Osteoblast (primary cell): ENCODE measurements at regions not wholly inside any gene's neighbourhood (a gene's known extent, or its start where the extent isn't known, plus 50 kb on each side); places are given as distances from the start of the nearest gene placed in this dataset.

Experiments
- DNase-seq: peaks from one replicate; pipeline ENCODE4 v3.0.0; 2011; ENCODE audit warnings: low spot score, mixed read lengths; ENCODE audit not compliant: insufficient read length; ENCODE audit errors: missing footprints
- H2AFZ ChIP-seq: 2 replicates; pipeline ENCODE4 v1.6.0; 2011; ENCODE audit warnings: mild to moderate bottlenecking, low read length
- H3K27ac ChIP-seq: 2 replicates; pipeline ENCODE4 v1.5.1; 2011; ENCODE audit warnings: mild to moderate bottlenecking, low read depth, low read length, moderate library complexity
- H3K27me3 ChIP-seq: 2 replicates; pipeline ENCODE4 v1.6.0; 2012; ENCODE audit warnings: mild to moderate bottlenecking, control low read depth, inconsistent platforms, low read length, moderate library complexity; ENCODE audit not compliant: insufficient read depth
- H3K36me3 ChIP-seq: 2 replicates; pipeline ENCODE4 v1.5.1; 2011; ENCODE audit warnings: mild to moderate bottlenecking, low read length, control low read depth, moderate library complexity; ENCODE audit not compliant: insufficient read depth
- H3K4me1 ChIP-seq: 2 replicates; pipeline ENCODE4 v1.5.1; 2011; ENCODE audit warnings: mild to moderate bottlenecking, low read length, control low read depth, moderate library complexity; ENCODE audit not compliant: insufficient read depth
- H3K4me2 ChIP-seq: 2 replicates; pipeline ENCODE4 v1.6.0; 2011; ENCODE audit warnings: mild to moderate bottlenecking, low read length; ENCODE audit not compliant: insufficient read depth
- H3K4me3 ChIP-seq: fragments of 200-600 bp; sonication (generic); 3 replicates; pipeline ENCODE4 v1.5.1; 2012; ENCODE audit warnings: mild to moderate bottlenecking, low read length, inconsistent platforms; ENCODE audit not compliant: insufficient read depth
- H3K79me2 ChIP-seq: 2 replicates; pipeline ENCODE4 v1.6.0; 2012; ENCODE audit warnings: mild to moderate bottlenecking, low read length, control low read depth, inconsistent platforms; ENCODE audit not compliant: insufficient read depth
- H3K9me3 ChIP-seq: 2 replicates; pipeline ENCODE4 v1.5.1; 2011; ENCODE audit warnings: low read depth, low read length, control low read depth
- H4K20me1 ChIP-seq: 2 replicates; pipeline ENCODE4 v1.6.0; 2012; ENCODE audit warnings: mild to moderate bottlenecking, low read length, control low read depth; ENCODE audit not compliant: insufficient read depth
- CTCF ChIP-seq: IDR thresholded peaks from 2 replicates; pipeline ENCODE4 v1.5.1; 2011; ENCODE audit warnings: mild to moderate bottlenecking, low read depth, low read length, moderate library complexity; ENCODE audit errors: extremely low read depth

DNA sequence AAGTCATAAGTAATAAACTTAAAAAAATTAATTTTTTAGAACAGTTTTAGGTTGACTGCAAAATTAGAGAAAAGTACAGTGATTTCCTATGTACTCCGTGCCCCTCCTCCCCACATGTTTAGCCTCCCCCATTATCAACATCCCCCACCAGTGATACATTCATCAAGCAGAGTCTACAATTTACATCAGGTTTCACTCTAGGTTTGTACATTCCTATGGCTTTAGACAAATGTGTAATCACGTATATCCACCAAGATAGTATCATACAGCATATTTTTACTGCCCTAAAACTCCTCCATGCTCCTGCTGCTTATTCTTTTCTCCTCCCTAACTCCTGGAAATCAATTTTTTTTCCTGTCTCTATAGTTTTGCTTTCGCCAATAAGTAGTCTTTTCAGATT, 438.7 kb downstream of the LRFN5 start:
- no peak for DNase-seq
- Histone ChIP-seq H3K27me3 (no peaks in the 10 kb centered on the region), H4K20me1 (no peaks in the 10 kb centered on the region), H3K9me3 (no peaks in the 10 kb centered on the region), H2AFZ (no peak overlapping the region), H3K27ac (no peak overlapping the region), H3K4me1 (no peaks in the 10 kb centered on the region), H3K36me3 (no peaks in the 10 kb centered on the region), H3K4me3 (no peak overlapping the region), H3K4me2 (no peak overlapping the region), H3K79me2 (no peaks in the 10 kb centered on the region)
- no peak for TF ChIP-seq CTCF

GRCh38 chr14:42028607-42029006, 421.9 kb downstream of the LRFN5 start:
- H3K4me1 ChIP-seq = no peaks in the 10 kb centered on the region
- H3K27ac ChIP-seq = no peak overlapping the region
- no peak overlapping the region for H2AFZ ChIP-seq
- H3K36me3 ChIP-seq = no peaks in the 10 kb centered on the region
- DNase-seq = no peak
- no peak overlapping the region for H3K4me3 ChIP-seq
- H3K79me2 ChIP-seq = no peaks in the 10 kb centered on the region
- H3K4me2 ChIP-seq = no peak overlapping the region
- no peaks in the 10 kb centered on the region for H3K9me3 ChIP-seq
- H4K20me1 ChIP-seq = no peaks in the 10 kb centered on the region
- H3K27me3 ChIP-seq = no peaks in the 10 kb centered on the region
- no peak for TF ChIP-seq CTCF

DNA sequence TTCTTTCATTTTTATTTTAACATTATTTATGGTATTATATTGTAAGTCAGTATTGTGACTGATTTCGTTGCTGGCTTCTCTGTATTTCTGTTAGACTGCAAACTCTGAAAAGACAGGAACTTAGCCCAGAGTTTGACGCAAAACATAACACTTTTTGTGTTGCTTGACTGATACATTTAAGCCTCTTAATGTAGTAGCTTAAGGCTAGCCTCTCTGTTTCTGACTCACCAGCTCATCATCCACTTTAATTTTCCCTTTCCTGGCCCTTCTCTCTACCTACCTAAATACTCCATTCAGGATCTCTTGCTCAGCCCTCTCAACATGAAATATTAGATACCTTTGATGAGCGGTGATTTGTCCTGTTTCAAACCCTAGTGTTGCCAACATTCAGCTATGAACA, 420.6 kb downstream of the LRFN5 start:
- no peaks in the 10 kb centered on the region for H3K27me3 ChIP-seq
- H3K4me2 ChIP-seq = no peak overlapping the region
- no peak for DNase-seq
- H4K20me1 ChIP-seq = no peaks in the 10 kb centered on the region
- H3K9me3 ChIP-seq = no peaks in the 10 kb centered on the region
- H3K36me3 ChIP-seq = no peaks in the 10 kb centered on the region
- H3K4me1 ChIP-seq = no peaks in the 10 kb centered on the region
- no peak overlapping the region for H3K27ac ChIP-seq
- no peaks in the 10 kb centered on the region for H3K79me2 ChIP-seq
- H2AFZ ChIP-seq = no peak overlapping the region
- H3K4me3 ChIP-seq = no peak overlapping the region
- no peak for TF ChIP-seq CTCF

DNA sequence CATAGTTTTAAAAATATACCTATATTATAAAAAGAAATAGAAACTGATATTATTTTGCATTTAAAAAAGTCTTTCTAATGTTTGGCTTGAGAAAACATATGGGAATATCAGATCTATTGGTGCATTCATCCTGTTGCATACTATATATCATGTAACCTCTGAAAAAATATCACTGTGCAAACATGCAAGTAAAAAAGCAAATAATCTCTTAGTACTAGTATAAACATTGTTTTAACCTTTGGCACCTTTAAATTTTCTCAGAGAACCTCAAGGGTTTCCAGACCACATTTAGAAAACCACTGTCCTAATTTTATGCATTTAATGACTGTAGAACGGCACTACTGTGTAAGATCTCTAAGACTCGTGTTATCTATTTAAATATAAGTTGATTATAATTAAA, 416.8 kb downstream of the LRFN5 start:
- H3K4me2 ChIP-seq = no peak overlapping the region

More for the DNA sequence above, 416.8 kb downstream of the LRFN5 start:
- DNase-seq = no peak
- no peak for TF ChIP-seq CTCF
- Histone ChIP-seq H3K9me3 (no peaks in the 10 kb centered on the region), H3K79me2 (no peaks in the 10 kb centered on the region), H2AFZ (no peak overlapping the region), H3K27me3 (no peaks in the 10 kb centered on the region), H3K4me1 (no peaks in the 10 kb centered on the region), H4K20me1 (no peaks in the 10 kb centered on the region), H3K4me3 (no peak overlapping the region), H3K36me3 (no peaks in the 10 kb centered on the region), H3K27ac (no peak overlapping the region)
